HG03565 (cell line): ENCODE measurements at regions not wholly inside any gene's neighbourhood (a gene's known extent, or its start where the extent isn't known, plus 50 kb on each side); places are given as distances from the start of the nearest gene placed in this dataset.

Source experiments
- ATAC-seq: cut with Tn5 transposase; IDR thresholded peaks from one replicate; pipeline ENCODE4 v1.9.1; 2021; ENCODE audit warnings: mild to moderate bottlenecking, moderate library complexity; ENCODE audit not compliant: unreplicated experiment

DNA sequence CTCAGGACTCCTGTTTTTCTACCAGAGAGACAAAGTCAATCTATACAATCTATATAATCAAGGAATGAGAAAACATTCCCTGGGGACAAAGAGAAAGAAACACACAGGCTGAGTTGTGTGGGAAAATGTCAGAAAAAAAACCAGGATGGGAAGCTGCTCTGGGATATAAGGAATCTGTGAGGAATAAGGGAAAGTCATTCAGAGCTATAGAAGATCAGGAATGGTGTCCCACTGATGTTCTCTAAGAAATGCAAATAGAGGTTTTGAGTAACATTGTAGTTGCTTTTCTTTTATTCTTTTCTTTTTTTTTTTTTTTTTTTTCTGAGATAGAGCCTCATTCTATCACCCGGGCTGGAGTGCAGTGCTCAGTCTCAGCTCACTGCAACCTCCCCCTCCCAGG is 605.9 kb upstream of the KLF4 start:
- ATAC-seq, result no peak

DNA sequence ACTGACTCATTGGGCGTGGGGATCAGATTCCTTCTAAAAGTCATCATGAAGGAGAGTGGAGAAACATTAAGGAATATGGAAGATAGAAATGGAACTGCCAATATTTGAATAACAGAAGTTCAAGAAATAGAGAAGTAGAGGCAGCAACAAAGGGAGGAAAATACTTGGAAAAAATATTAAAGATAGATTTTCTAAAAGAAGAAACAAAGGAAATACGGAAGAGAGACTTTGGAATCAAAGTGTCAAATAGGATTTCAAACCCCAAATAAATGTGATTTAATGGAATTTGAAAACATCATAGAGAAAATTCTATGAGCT is 605.1 kb upstream of the KLF4 start:
- no peak for ATAC-seq

DNA sequence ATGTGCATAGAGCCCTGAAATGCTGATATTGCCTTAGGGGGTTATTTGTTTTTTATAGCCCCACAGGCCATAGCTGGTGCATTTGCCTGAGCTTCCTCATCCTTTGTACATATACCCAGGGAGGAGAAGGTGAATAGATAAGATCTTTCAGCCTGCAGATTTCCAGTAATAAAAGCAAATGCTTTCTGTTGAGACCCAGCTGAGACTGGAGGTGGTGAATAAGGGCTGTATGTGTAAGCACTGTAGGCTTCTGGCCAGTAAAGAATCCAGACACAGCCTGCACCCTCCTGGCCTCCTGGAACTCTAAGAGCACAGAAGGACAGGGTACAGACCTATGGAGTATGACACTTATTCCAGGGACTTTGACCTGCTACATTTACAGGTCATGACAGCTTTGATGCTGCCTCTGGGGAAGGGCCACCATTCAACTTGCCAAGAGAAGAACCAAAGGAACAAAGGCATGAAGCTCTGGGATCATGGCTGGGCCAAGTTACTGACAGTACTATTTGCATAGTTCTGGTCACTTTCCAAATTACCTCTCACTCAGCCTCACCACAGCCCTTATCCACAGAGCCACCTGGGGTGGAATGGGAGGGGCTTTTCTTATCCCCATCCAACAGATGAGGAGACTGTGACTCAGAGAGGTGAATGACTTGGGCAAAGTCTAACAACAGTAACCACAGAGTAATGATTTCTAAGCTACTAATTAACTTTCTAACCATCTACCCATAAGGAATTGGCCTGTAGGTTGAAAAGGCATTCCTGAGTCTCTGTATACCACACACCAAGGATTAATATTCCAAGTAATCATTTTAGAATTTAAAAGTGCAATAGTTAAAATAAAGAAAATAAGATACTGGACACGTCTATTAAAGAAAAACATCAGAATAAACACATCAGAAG is 604.5 kb upstream of the KLF4 start:
- ATAC-seq, result no peak

DNA sequence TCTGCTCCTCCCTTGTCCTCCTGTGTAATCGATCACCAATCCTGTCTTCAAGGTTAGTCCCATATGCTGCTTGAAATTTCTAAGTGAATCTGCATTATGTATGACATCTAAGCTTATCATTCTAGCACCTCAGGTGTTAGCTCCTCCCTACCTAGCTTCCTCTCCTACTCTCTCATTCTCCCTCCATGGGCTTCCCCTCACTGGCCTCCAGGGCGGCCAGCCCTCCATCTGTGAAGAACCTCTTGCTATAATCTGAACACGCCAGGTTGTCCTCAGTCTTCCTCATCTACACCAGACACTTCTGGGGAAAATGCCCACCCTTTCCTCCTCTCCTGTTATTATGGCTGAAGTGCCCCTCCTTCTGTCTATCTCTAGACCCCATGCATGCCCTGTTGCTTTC is 599.3 kb upstream of the KLF4 start:
- no peak for ATAC-seq

DNA sequence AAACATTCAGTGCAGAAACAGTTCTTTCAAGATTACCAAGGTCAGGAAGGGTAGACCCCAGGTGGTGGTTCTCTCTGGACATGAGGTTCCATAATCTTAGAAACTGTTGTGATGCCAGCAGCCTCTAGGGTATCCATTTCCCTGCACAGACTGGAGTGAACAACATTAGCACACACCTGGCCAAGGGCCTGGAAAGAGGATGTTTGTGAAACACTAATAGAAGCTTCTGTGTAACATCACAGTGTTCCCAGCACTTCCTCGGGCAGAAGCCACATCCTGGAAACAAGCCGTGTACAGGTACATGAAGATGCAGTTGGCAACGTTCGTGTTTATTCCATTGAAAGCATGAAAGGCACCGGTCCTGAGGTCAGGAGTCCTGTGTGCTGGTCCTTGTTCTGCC is 598.2 kb upstream of the KLF4 start:
- no peak for ATAC-seq

DNA sequence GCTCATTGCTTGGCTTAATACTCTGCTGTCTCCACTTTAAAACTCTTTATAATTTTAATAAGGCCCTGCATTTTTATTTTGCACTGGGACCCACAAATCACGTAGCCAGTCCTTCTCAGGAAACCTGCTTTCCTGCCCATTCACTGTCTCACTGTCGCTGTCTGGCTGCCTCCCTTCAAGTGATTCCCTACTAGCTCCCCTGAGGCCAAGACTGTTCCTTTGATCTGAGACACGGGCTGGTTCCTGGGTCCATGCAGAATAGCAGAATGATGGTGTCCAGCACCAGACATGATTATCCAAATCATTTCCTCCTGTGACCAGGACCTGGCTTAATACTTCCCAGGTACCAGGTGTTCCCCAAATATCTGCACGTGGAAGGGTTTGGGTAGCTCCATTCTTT is 597.1 kb upstream of the KLF4 start:
- ATAC-seq, result no peak

DNA sequence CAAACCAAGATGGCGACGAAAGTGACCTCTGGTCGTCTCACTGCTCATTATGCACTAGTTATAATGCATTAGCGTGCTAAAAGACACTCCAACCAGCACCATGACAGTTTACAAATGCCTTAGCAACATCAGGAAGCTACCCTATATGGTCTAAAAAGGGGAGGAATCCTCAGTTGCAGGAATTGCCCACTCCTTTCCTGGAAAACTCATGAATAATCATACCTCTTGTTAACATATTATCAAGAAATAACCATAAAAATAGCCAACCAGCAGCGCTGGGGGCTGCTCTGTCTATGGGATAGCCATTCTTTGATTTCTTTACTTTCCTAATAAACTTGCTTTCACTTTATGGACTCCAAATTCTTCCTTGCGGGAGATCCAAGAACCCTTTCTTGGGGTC is 595.7 kb upstream of the KLF4 start:
- ATAC-seq, result no peak

DNA sequence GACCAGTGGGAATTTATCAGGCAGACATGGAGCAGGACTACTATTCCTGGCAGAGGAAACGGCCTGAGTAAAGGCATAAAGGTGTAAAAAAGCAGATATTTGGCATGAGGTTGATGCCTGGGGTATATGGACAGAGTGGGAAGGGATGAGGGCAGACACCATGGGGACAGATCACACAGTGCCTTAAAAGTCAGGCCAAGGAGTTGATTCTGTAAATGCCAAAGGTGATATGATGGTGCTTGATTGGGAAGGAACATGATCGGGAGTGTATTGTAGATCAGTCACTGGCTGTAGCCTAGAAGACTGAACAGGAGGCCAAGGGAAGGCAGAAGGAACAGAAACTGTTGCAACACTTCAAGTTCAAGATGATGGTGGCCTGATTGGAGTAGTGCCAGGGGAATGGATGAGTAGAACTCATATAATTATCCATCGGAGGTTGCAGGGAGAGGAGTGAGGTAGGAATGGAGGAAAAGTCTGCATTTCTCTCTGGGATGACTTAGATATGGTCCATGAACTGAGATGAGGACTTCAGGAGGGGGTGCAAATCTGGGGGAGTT is 594.3 kb upstream of the KLF4 start:
- no peak for ATAC-seq

DNA sequence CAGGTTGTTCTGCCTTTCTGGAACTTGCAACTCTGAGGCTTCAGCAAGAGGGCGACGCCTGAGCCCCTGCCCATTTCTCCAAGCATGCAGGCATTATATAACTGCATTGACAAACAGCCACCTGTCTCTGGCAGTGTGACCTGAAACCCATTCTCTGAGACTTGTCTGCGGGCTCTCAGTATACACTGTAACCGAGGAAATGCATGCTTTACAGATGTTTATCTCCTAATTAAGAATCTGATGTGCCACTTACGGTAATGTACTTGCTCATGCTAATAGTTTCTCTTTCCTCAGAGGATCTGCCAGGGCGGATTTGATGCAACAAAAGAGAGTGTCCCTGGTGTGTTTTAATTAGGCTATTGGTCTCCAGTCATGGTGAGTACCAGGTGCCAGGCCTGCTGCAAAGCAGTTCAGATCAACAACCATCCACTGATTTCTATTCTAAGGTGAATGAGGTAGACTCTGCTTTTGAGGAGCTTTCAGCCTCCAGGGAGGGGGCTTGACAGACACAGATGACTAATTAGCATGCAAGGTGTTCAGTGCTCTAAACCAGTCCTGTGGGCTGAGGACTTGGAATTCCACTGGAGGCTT is 593.7 kb upstream of the KLF4 start:
- no peak for ATAC-seq

DNA sequence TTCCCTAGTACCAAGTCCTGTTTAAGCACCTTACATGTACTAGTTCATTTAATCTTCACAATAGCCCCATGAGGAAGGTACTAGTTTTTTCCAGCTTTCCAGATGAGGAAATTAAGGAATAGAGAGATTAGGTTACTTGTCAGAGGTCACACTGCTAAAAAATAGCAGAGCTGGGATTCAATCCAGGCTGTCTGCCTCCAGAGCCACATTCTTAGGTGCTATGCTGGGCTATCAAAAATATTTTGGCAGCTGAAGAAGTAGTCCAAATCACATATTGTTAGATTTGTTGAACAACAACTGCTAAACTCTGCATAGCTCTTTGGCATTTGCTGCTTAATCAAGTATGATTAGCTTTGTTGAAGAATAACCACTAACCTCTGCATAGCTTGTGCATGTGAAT is 591.5 kb upstream of the KLF4 start:
- no peak for ATAC-seq

DNA sequence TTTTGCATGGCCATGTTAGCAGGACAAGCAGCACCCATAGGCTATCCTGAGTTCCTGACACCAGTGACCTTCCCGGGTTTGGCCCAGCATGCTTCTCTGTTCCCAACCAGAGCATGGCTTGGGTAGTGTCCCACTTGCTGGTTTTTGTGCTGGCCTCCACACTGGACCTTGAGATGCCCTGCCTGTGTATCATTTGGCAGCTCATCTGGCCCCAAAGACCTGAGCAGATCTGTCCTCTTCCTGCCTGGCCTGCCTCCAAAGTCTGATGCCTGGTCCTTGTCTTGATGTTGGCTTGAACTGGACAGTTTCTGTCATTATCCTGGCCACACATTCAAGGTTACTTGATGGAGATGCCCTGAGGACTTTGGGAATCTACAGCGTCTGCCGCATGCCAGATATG is 590.7 kb upstream of the KLF4 start:
- no peak for ATAC-seq

DNA sequence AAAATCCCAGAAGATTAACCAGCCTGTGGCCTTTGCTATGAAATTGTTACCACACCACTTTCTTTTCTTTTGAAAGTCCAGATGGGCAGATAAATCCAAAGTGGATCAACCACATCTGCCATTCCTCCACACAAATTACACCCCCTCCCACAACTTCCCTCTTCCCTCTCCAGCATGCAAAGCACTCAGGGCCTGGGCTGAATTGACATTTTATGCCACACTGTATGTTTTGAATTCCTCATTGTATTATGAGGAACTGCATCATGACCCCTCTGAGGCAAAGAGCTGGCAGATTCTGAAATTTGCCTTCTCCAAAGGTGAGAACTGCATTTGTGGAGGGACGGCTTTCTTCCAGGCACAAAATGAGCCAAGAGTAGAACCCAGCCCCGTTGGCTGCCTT is 589.2 kb upstream of the KLF4 start:
- no peak for ATAC-seq

DNA sequence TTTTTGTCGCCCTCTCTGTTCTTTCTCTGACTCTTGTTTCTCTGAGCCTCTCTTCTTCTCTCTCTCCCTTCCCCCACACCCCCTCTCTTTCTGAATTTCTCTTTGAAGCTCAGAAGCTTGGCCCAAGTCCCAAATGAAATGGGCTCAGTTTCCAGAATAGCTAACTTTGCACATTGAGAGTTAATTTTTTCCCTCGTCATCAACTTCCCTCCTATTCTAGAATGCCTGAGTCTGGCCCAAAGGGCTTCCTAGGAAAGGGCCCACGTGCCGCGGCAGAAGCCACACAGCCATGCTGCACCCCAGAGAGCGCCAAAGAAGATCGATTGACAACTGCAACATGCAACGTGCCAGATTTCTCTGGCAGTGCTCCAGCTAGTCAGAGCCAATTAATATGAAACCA is 588.8 kb upstream of the KLF4 start:
- no peak for ATAC-seq

DNA sequence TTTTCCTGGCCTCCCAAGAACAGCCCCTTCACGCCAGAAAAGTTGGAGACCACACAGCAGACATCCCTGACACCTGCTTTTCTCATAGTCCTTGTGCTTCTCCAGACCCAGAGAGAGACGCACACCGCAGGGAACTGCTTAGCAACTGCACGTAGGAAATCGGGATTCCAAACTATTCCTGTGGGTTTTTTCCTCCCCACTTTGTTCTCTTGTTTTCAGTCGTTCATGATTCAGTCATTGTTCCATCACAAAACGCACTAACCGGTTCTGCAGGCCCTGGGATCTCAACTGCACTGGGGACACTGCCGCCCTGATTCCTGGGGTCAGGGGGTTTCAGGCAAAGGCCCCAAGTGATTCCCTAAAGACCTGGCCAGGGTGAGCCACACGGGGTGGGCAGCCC is 588.0 kb upstream of the KLF4 start:
- ATAC-seq, result no peak

DNA sequence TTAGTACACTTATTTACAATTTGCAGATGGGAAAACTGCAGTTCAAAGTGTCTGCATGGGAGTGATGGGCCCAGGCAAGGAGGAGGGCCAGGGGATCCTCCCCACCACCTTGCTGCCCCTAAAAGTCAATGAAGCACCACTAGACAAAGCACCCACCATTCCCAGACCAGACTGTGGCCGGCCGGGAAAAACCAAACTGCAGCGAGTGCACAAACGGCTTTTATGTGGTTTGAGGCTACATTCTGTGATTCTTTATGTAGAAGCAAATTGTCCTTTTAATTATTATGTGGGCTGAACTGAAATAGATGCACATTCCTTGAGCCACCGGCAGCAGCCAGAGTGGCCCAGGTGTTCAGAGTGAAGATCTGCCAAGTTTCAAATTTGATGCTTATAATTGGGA is 585.3 kb upstream of the KLF4 start:
- no peak for ATAC-seq

DNA sequence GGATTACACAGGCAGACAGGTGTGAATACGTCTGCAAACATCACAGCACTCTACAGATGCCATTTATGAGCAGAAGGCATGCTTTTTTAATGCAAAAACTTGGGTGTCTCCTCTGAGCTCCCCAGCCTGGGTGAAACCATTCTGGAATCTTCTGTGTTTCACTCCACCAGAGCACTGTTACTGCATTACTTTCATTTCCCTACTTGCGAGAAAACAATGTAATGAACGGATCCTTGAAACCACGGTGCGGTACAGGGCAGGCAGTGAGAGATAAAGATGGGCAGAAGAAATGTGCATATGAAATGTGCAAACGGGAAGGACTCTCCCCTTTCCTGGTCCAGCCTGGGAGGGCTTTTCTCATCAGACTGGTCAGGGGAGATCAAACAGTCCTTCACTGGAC is 584.3 kb upstream of the KLF4 start:
- no peak for ATAC-seq

DNA sequence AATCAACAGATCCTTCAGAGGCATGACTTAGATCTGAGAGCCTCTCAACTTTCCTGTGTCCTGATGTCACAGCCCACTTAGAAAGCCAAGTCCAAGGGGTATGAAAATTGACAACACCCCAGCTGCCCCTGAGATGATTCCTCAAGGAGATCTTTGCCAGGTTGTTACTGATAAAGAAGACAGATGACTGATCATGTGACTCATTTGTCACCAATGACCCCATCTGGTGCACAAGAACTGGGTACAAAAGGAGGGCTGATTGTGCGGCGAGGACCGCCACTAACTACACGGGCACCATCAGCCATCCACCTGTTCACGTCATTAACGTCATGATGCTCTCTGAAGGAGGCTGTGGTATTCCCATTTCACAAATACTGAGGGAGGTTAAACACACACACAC is 583.2 kb upstream of the KLF4 start:
- ATAC-seq, result no peak

DNA sequence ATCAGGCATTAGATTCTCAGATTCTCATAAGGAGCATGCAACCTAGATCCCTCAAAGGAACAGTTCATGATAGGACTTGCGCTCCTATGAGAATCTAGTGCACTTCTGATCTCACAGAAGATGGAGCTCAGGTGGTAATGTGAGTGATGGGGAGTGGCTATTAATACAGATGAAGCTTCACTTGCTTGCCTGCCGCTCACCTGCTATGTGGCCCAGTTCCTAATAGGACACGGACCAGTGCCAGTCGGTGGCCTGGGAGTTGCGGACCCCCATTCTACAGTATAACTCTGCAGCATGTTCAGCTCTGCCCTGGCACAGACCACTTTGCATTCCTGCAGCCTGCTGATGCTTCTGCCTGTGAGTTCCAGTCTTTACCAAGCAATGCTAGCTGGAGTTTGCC is 581.3 kb upstream of the KLF4 start:
- ATAC-seq, result no peak

DNA sequence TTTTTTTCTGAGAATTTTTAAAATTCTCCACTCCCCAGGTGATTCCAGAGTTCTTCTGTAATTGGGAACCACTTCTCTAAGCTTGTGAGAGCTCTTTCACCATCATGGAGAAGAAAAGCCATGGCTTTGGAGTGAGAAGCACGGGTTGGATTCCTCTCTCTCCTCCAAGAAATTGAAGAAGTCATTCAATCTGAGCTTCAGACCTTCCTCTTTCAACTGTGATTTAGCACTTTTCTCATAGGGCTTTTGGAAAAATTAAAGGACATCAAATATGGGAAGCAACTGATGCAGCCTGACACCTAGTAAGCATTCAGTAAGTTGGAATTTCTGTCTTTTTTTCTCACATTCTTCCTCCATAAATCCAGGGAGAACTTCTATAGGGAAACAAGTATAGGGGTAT is 580.4 kb upstream of the KLF4 start:
- ATAC-seq, result no peak

DNA sequence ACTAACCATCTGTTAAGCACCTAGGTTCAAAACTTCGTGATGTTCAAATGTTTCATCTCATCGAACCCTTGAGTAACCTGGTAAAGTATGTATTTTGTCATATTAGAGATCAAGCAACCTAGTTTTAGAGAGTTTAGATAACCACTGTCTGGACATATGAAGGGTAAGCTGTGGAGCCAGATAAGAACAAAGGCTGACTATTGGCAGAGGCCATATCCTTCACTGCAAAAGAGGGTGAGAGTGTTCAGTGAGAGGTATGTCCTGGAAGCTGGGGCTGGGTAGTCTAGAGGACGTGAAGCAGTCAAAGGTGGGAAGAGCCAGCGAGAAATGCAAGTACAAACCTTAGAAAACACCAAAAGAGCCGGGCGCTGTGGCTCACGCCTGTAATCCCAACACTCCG is 573.1 kb upstream of the KLF4 start:
- no peak for ATAC-seq

DNA sequence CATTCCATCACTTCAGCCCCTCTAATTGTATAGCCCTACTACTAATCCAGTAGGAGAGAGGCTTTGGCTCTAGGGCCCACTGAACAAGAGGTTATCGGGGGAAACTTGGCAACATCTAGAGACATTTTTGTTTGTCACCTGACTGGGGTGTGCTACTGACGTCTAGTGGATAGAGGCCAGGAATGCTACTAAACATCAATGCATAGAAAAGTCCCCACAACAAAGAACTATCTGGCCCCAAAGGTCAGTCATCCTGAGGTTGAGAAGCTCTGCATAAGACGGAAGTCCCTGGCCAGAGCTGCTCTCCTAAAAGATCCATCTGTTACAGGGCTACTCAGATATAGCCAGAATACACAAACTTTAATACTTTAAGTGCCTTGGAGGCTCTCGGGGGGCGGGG is 570.6 kb upstream of the KLF4 start:
- ATAC-seq, result no peak

DNA sequence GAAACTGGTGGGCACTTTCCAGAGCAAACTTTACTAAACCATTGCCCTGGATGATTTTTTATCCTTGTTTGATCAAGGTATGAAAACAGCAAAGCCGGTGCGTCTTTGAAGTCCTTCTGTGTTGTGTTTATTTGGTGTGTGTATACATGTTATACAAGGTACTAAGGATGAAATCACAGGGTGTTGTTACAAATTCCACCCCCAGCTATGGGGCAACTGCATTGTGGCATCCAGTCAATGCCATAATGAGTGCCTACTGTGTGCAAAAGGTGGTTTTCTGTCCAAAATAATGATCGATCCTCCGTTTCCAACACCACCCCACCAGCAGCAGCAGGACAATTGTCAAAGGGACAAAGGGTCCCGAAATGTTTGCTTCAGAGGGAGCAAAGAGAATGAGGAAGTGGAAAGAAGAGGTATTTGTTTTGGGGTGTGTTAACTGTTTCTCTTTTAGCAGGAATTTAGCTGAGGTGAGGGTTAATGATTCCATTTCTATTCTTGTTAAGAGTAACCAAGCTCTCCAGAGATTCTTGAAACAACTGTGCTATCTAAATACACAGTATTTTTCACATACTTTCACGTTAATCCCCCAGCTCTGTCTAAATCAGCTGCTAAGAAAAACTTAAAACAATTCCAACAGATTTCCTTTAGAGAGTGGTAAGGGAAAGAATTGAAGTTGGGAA is 568.7 kb upstream of the KLF4 start:
- no peak for ATAC-seq
